Inferior parietal cortex (tissue), 1 donor: ENCODE measurements at regions not wholly inside any gene's neighbourhood (a gene's known extent, or its start where the extent isn't known, plus 50 kb on each side); places are given as distances from the start of the nearest gene placed in this dataset.

Experiments
- DNase-seq: peaks from one replicate; pipeline ENCODE4 v3.0.0-alpha.2; 2016; ENCODE audit errors: extremely low spot score

GRCh38 chr10:114770009-114770408 lies 51.6 kb upstream of the FHIP2A start:
- DNase-seq, result no peak

- DNase-seq, result no peak
These were observed 50.4 kb upstream of the FHIP2A start for GRCh38 chr10:114771157-114771556.

- no peak for DNase-seq
These were observed 49.8 kb upstream of the FHIP2A start for GRCh38 chr10:114771749-114772148.
